Large intestine (tissue), 3 donors: ENCODE measurements at regions not wholly inside any gene's neighbourhood (a gene's known extent, or its start where the extent isn't known, plus 50 kb on each side); places are given as distances from the start of the nearest gene placed in this dataset.
"Not testable (repeated sequence)": the region's sequence is repeated elsewhere in the genome, so short reads cannot be mapped to it uniquely, and the experiment has no call there.

Experiments used
- DNase-seq, 2 donors: peaks; one replicate each; pipeline versions ENCODE4 v3.0.0 to v3.0.0-alpha.2; 2013
- H3K27ac ChIP-seq: one replicate; pipeline ENCODE4 v1.5.1; 2013; ENCODE audit warnings: low read length
- H3K27me3 ChIP-seq: 2 replicates; pipeline ENCODE4 v1.6.1; 2013; ENCODE audit warnings: low read length; ENCODE audit not compliant: control insufficient read depth, insufficient read depth
- H3K36me3 ChIP-seq: 2 replicates; pipeline ENCODE4 v1.6.1; 2013; ENCODE audit warnings: low read length; ENCODE audit not compliant: control insufficient read depth, insufficient read depth
- H3K4me1 ChIP-seq: one replicate; pipeline ENCODE4 v1.6.1; 2013; ENCODE audit warnings: low read length; ENCODE audit not compliant: control insufficient read depth, insufficient read depth
- H3K4me3 ChIP-seq: one replicate; pipeline ENCODE4 v1.5.1; 2013; ENCODE audit warnings: low read length
- H3K9me3 ChIP-seq: one replicate; pipeline ENCODE4 v1.6.1; 2013; ENCODE audit warnings: mild to moderate bottlenecking, low read depth, low read length, moderate library complexity; ENCODE audit not compliant: control insufficient read depth
- WGBS: methylation state at CpG from one replicate; pipeline ENCODE4 v1.1.5; 2013; ENCODE audit warnings: low lambda C conversion rate; ENCODE audit not compliant: insufficient coverage; 5-methylcytosine and 5-hydroxymethylcytosine counted together

GRCh38 chr4:28278676-28279075 lies 1418.0 kb downstream of the STIM2 start:
- Histone ChIP-seq H3K27ac (no peak overlapping the region), H3K27me3 (no peaks in the 10 kb centered on the region), H3K36me3 (no peaks in the 10 kb centered on the region), H3K4me1 (no peaks in the 10 kb centered on the region), H3K4me3 (no peak overlapping the region), H3K9me3 (no peaks in the 10 kb centered on the region)
- WGBS = 83% methylated on average over 1 of the region's 1 CpG
- DNase-seq = no peak

DNA sequence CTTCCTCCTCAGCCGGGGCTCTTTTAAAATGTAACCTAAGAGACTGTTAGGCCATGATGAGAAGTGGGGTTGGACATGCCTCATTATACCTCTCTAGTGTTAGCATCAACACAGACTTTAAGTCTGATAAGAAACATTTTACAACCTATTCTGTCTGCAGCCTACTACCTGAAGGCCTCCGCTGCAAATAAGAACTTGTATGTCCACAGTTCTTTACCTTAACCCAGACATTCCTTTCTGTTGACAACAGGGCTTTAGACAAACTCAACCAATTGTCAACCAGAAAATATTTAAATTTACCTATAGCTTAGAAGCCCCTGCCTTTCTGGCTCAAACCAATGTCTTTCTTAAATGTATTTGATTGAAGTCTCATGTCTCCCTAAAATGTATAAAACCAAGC lies 1418.6 kb downstream of the STIM2 start:
- Histone ChIP-seq H3K27ac (no peak overlapping the region), H3K4me3 (no peak overlapping the region), H3K36me3 (no peaks in the 10 kb centered on the region), H3K9me3 (no peaks in the 10 kb centered on the region), H3K4me1 (no peaks in the 10 kb centered on the region), H3K27me3 (no peaks in the 10 kb centered on the region)
- DNase-seq = no peak
- WGBS = no CpG with 5 or more reads among the region's 2 CpGs

DNA sequence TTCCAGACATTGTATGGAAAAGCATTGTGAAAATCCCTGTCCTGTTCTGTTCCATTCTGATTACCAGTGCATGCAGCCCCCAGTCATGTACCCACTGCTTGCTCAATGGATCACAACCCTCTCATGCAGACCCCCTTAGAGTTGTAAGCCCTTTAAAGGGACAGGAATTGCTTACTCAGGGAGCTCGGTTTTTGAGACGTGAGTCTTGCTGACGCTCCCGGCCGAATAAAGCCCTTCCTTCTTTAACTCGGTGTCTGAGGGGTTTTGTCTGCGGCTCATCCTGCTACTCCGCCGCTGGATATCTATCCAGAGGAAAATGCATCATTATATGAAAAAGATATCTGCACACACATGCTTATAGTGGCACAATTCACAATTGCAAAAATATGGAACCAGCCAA lies 1425.6 kb downstream of the STIM2 start:
- not testable (repeated sequence) for DNase-seq, H3K36me3 ChIP-seq, H3K27me3 ChIP-seq, H3K27ac ChIP-seq, H3K4me3 ChIP-seq, H3K4me1 ChIP-seq, H3K9me3 ChIP-seq
- WGBS = no CpG with 5 or more reads among the region's 9 CpGs

- no CpG with 5 or more reads among the region's 3 CpGs for WGBS
- Histone ChIP-seq H3K27ac (no peak overlapping the region), H3K4me3 (no peak overlapping the region), H3K9me3 (no peaks in the 10 kb centered on the region), H3K36me3 (no peaks in the 10 kb centered on the region), H3K4me1 (no peaks in the 10 kb centered on the region), H3K27me3 (no peaks in the 10 kb centered on the region)
- DNase-seq = no peak
Observed at GRCh38 chr4:28287831-28288233, 1427.2 kb downstream of the STIM2 start.

GRCh38 chr4:28296239-28296638 lies 1435.6 kb downstream of the STIM2 start:
- no peaks in the 10 kb centered on the region for H3K9me3 ChIP-seq
- no peak for DNase-seq
- H3K27me3 ChIP-seq = no peaks in the 10 kb centered on the region
- no peaks in the 10 kb centered on the region for H3K4me1 ChIP-seq
- H3K27ac ChIP-seq = no peak overlapping the region
- no peak overlapping the region for H3K4me3 ChIP-seq
- no peaks in the 10 kb centered on the region for H3K36me3 ChIP-seq
- WGBS = no CpG with 5 or more reads among the region's 1 CpG

DNA sequence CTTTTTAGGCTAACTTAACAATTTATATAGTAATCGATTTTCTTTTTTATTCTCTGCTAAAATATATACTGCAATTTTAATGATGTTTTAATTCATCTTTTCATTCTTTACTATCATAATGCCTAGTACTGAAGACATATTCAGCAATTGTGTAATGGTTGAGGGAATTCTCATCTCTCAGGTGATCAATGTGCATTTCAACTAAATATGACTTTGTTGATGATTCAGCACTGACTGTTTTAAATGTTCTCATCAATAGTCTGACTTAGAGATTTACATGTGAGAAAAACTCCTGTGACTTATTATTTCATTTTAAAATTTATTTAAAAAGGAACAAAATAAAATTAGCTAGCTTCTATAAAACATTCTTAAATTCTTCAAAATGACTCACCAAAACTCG lies 1450.3 kb downstream of the STIM2 start:
- Histone ChIP-seq H3K27ac (no peak overlapping the region), H3K36me3 (no peaks in the 10 kb centered on the region), H3K4me1 (no peaks in the 10 kb centered on the region), H3K9me3 (no peaks in the 10 kb centered on the region), H3K27me3 (no peaks in the 10 kb centered on the region), H3K4me3 (no peak overlapping the region)
- DNase-seq = no peak
- 92% methylated on average over 2 of the region's 2 CpGs for WGBS

DNA sequence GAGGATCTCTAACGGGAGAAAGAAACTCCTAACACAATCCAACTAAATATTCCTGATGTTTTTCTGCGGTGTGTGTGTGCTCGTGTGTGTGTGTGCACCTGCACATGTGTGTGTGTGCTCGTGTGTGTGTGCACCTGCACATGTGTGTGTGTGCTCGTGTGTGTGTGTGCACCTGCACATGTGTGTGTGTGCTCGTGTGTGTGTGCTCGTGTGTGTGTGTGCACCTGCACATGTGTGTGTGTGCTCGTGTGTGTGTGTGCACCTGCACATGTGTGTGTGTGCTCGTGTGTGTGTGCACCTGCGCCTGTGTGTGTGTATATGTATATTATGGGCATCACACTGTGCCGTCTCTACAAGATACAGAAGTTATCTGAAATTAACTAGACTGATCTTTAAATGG lies 1451.9 kb downstream of the STIM2 start:
- WGBS = no CpG with 5 or more reads among the region's 11 CpGs
- not testable (repeated sequence) for H3K4me3 ChIP-seq, H3K9me3 ChIP-seq, H3K27me3 ChIP-seq, H3K4me1 ChIP-seq, DNase-seq, H3K36me3 ChIP-seq, H3K27ac ChIP-seq

DNA sequence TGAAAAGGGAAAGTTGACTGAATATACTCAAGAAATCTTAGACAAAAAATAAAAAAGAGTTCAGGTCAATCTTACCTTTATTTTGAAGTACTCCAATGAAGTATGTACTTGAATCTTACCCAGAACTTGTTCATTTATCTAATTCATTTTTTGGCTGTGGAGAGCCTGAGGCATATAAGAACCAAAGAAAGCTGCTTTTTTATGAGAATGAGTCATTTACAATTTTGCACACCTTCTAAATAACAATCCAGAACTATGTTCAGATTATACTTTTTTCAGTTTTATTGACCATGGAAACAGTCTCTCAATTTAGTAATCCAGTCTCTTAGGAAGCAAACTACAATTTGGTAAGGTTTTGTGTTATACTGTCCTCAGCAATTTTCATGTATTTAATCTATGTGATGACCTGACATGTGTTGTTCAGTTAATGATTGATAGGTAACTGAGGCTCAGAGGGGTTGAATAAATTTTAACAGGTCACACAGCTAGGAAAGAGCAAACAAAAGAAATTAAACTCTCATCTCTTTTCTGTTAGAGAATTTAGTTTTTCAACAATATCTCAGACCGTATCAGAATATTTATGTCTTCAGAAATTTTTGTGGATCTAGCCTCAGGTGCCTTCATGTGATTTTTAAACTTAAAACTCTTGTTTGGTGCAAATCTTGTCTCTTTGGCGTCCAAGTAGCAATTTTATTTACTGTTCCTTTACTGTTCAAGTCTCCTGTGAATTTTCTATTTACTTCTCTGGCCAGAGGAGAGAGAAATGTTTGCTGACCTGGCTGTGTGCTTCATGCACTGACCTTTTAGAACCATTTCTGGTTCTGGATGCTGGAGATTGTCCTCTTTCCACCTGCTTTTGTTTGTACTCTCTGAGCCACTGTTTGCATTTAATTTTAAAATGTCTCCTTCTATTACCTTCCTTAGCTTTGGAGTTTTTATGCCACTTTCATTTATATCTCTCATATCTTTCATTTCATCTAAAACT lies 1453.4 kb downstream of the STIM2 start:
- H3K4me1 ChIP-seq = no peaks in the 10 kb centered on the region

GRCh38 chr4:28317221-28317620 lies 1456.6 kb downstream of the STIM2 start:
- Histone ChIP-seq H3K27ac (no peak overlapping the region), H3K36me3 (no peaks in the 10 kb centered on the region), H3K4me3 (no peak overlapping the region), H3K4me1 (no peaks in the 10 kb centered on the region), H3K9me3 (no peaks in the 10 kb centered on the region), H3K27me3 (no peaks in the 10 kb centered on the region)
- 100% methylated on average over 1 of the region's 2 CpGs for WGBS
- no peak for DNase-seq

More for the DNA sequence above, 1453.4 kb downstream of the STIM2 start:
- H3K9me3 ChIP-seq = no peaks in the 10 kb centered on the region
- 36% methylated on average over 2 of the region's 2 CpGs for WGBS
- no peak overlapping the region for H3K4me3 ChIP-seq
- no peaks in the 10 kb centered on the region for H3K36me3 ChIP-seq
- no peak for DNase-seq
- H3K27ac ChIP-seq = no peak overlapping the region
- no peaks in the 10 kb centered on the region for H3K27me3 ChIP-seq

GRCh38 chr4:28334249-28334648 lies 1473.6 kb downstream of the STIM2 start:
- WGBS = no CpG with 5 or more reads among the region's 3 CpGs
- Histone ChIP-seq H3K27me3 (no peaks in the 10 kb centered on the region), H3K27ac (no peak overlapping the region), H3K4me3 (no peak overlapping the region), H3K4me1 (no peaks in the 10 kb centered on the region), H3K36me3 (no peaks in the 10 kb centered on the region), H3K9me3 (no peaks in the 10 kb centered on the region)
- DNase-seq = no peak

DNA sequence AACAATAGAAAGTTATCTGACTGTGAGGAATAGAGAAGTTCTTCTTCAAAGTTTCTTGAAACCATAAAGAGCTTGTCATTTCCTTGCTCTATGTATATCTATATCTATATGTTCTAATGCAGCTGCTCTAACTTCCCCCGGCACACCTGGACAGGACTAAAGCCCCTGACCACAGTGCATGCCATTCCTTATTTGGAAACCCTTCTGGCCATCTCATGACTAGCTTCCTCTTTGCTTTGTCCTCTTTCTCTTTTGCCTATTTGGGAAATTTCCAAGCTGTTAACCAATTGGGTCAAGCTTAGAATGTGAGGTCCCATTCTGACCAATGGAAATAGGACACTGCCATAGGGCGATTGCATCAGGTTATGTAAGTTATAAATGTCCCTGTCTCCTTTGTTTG lies 1481.1 kb downstream of the STIM2 start:
- no peaks in the 10 kb centered on the region for H3K9me3 ChIP-seq
- H3K36me3 ChIP-seq = no peaks in the 10 kb centered on the region
- no peaks in the 10 kb centered on the region for H3K4me1 ChIP-seq
- no peak overlapping the region for H3K27ac ChIP-seq
- no peak overlapping the region for H3K4me3 ChIP-seq
- no peak for DNase-seq
- no peaks in the 10 kb centered on the region for H3K27me3 ChIP-seq
- WGBS = no CpG with 5 or more reads among the region's 2 CpGs
